NT2/D1 (cell line): ENCODE measurements at regions not wholly inside any gene's neighbourhood (a gene's known extent, or its start where the extent isn't known, plus 50 kb on each side); places are given as distances from the start of the nearest gene placed in this dataset.

ENCODE experiments used
- YY1 ChIP-seq: IDR thresholded peaks from 2 replicates; pipeline ENCODE4 v1.6.1; 2011; ENCODE audit not compliant: insufficient read length, insufficient read depth
- ZNF274 ChIP-seq: IDR thresholded peaks from 2 replicates; pipeline ENCODE4 v1.6.1; 2011; ENCODE audit warnings: mild to moderate bottlenecking, low read depth, low read length

DNA sequence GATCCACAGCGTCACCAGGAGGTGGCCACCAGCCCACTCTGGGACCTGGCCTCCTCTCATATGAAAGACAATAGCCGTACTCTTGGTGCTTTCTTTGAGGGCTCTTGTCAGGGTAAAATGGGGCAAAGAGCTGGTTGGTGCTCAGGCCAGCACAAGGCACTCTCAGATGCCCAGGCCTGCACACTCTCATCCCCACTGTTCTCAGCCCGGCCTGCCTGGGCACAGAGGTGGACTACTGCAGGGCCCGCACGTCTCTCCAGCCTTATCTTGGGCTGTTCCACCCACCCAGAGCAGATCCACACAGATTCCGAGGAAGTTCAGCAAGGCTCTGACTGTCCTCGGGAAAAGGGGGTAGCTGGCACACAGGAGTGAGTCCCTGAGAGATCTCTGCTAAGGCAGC lies 122.8 kb upstream of the PRR20G start:
- TF ChIP-seq YY1 (no peak), ZNF274 (no peak)
